ENCODE measurements at regions not wholly inside any gene's neighbourhood (a gene's known extent, or its start where the extent isn't known, plus 50 kb on each side); places are given as distances from the start of the nearest gene placed in this dataset.

DNA sequence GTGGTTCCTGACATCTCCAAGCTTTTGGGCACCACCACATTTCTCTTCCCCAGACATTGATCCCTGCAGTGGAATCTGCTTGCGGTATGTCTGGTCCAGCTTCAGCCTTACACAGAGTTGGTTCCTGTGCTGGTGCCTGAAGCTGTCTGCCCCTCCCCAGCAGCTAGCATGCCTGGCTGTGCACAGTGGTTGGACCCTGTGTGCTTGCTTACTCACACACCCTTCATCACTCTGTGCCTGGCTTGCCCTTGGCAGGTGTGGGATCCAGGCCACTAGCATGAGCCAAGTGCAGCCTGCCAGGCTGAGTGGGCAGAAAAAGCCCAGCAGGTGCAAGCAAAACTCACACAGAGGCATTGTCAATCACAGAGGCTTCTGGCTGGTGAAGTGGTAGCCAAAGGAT lies 473.8 kb downstream of the ACTRT1 start:
- dilution Hi-C loops (cut with HindIII; ENCODE audit: low sequenced_read_pairs, unreplicated experiment) (no loop called here), intact Hi-C loops (cut with micrococcal nuclease) (no loop called here), in situ Hi-C loops (cut with MboI; ENCODE audit: low sequenced_read_pairs) (no loop called here)
- Histone ChIP-seq H2BK15ac (ENCODE audit: low read depth, low read length) (no peak overlapping the region), H3K4me3 (ENCODE audit: insufficient read depth, low read depth, low read length) (no peak overlapping the region), H2AK5ac (ENCODE audit: low read depth, low read length) (no peak overlapping the region), H3K36me3 (ENCODE audit: control insufficient read depth, insufficient read depth, low read length) (no peaks in the 10 kb centered on the region), H3K27ac (ENCODE audit: insufficient read depth, low read length) (no peak overlapping the region), H2AK9ac (replicated peaks; ENCODE audit: low read depth, low read length, poor library complexity) (no peak overlapping the region), H3K4me2 (ENCODE audit: low read depth, low read length) (no peak overlapping the region), H3K27me3 (ENCODE audit: control insufficient read depth, insufficient read depth, low read length) (no peaks in the 10 kb centered on the region), H3K23ac (ENCODE audit: low read depth, low read length) (no peak overlapping the region), H4K20me1 (ENCODE audit: insufficient read depth, low read length) (no peaks in the 10 kb centered on the region), H4K8ac (ENCODE audit: low read depth in 2 of 2, low read length in 2 of 2) (no peak overlapping the region), H3K18ac (ENCODE audit: low read depth, low read length) (no peak overlapping the region), H3K79me1 (ENCODE audit: low read depth in 1 of 2, low read length in 2 of 2) (no peaks in the 10 kb centered on the region), H4K91ac (ENCODE audit: insufficient read depth, low read depth, low read length) (no peak overlapping the region), H3K4ac (ENCODE audit: low read depth, low read length) (no peak overlapping the region), H2BK120ac (ENCODE audit: low read depth, low read length) (no peak overlapping the region), H3K56ac (ENCODE audit: extremely low read depth, insufficient read depth, low read length) (no peak overlapping the region), H4K5ac (ENCODE audit: low read depth, low read length) (no peak overlapping the region), H3K9me3 (ENCODE audit: control insufficient read depth, insufficient read depth, low read length) (peaks cover 6% of the 10 kb centered on the region; the same call in 1 of the 2 replicates), H3K14ac (replicated peaks; ENCODE audit: low read depth, low read length) (no peak overlapping the region), H3K9ac (ENCODE audit: low read depth, low read length) (no peak overlapping the region), H3K4me1 (ENCODE audit: control insufficient read depth, insufficient read depth, low read length) (no peaks in the 10 kb centered on the region), H2AFZ (replicated peaks; ENCODE audit: low read length, poor library complexity) (no peak overlapping the region), H2BK5ac (ENCODE audit: low read depth, low read length, poor library complexity, severe bottlenecking) (no peak overlapping the region), H3K9me1 (ENCODE audit: insufficient read depth, low read length) (no peaks in the 10 kb centered on the region), H2BK20ac (ENCODE audit: low read depth, low read length) (no peak overlapping the region)
- CTCF ChIA-PET = no interaction called here
- POLR2A ChIA-PET (ENCODE audit: unreplicated experiment) = no interaction called here
- no peak for TF ChIP-seq RAD21 (IDR thresholded peaks at IDR 0.05; ENCODE audit: low read length)
- TF ChIP-seq, protein P1, sequence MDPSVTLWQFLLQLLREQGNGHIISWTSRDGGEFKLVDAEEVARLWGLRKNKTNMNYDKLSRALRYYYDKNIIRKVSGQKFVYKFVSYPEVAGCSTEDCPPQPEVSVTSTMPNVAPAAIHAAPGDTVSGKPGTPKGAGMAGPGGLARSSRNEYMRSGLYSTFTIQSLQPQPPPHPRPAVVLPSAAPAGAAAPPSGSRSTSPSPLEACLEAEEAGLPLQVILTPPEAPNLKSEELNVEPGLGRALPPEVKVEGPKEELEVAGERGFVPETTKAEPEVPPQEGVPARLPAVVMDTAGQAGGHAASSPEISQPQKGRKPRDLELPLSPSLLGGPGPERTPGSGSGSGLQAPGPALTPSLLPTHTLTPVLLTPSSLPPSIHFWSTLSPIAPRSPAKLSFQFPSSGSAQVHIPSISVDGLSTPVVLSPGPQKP (IDR thresholded peaks at IDR 0.05; ENCODE audit: borderline replicate concordance, low read depth, low read length) = no peak
- no peak for TF ChIP-seq SMC3 (IDR thresholded peaks at IDR 0.05; ENCODE audit: low read depth, low read length)
- TF ChIP-seq MAZ (IDR thresholded peaks at IDR 0.05; ENCODE audit: borderline replicate concordance, low read depth, low read length) = no peak
- TF ChIP-seq CHD1 (IDR thresholded peaks at IDR 0.05; ENCODE audit: low read depth, low read length) = no peak
- no peak for TF ChIP-seq MXI1 (IDR thresholded peaks at IDR 0.05; ENCODE audit: borderline replicate concordance, low read depth, low read length)
- TF ChIP-seq, protein P2, sequence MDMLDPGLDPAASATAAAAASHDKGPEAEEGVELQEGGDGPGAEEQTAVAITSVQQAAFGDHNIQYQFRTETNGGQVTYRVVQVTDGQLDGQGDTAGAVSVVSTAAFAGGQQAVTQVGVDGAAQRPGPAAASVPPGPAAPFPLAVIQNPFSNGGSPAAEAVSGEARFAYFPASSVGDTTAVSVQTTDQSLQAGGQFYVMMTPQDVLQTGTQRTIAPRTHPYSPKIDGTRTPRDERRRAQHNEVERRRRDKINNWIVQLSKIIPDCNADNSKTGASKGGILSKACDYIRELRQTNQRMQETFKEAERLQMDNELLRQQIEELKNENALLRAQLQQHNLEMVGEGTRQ (IDR thresholded peaks at IDR 0.05; ENCODE audit: low read depth, low read length) = no peak
- no peak for TF ChIP-seq FOS (IDR thresholded peaks at IDR 0.05; ENCODE audit: low read depth, low read length)
- TF ChIP-seq NFE2L2 (IDR thresholded peaks at IDR 0.05; ENCODE audit: low read depth, low read length) = no peak
- TF ChIP-seq POLR2A (IDR thresholded peaks at IDR 0.05; ENCODE audit: low read depth, low read length) = no peak
- no peak for TF ChIP-seq MAFK (IDR thresholded peaks at IDR 0.05; ENCODE audit: low read depth, low read length)
- no peak for TF ChIP-seq RFX5 (IDR thresholded peaks at IDR 0.05; ENCODE audit: low read depth, low read length)
- no peak for TF ChIP-seq BHLHE40 (IDR thresholded peaks at IDR 0.05; ENCODE audit: low read depth, low read length)
- no peak for TF ChIP-seq RCOR1 (IDR thresholded peaks at IDR 0.05; ENCODE audit: insufficient replicate concordance, low read length)
- TF ChIP-seq, protein P3, sequence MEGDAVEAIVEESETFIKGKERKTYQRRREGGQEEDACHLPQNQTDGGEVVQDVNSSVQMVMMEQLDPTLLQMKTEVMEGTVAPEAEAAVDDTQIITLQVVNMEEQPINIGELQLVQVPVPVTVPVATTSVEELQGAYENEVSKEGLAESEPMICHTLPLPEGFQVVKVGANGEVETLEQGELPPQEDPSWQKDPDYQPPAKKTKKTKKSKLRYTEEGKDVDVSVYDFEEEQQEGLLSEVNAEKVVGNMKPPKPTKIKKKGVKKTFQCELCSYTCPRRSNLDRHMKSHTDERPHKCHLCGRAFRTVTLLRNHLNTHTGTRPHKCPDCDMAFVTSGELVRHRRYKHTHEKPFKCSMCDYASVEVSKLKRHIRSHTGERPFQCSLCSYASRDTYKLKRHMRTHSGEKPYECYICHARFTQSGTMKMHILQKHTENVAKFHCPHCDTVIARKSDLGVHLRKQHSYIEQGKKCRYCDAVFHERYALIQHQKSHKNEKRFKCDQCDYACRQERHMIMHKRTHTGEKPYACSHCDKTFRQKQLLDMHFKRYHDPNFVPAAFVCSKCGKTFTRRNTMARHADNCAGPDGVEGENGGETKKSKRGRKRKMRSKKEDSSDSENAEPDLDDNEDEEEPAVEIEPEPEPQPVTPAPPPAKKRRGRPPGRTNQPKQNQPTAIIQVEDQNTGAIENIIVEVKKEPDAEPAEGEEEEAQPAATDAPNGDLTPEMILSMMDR (conservative IDR thresholded peaks at IDR 0.05; ENCODE audit: low read depth, low read length) = no peak
- no CpG with 5 or more reads among the region's 1 CpG for WGBS, 2 experiments (ENCODE audit: extremely low coverage in 2 of 2, insufficient read length in 1 of 2)
- no TSS peak for BruUV-seq (replicated peaks)
- DNase-seq (no peak), ATAC-seq (ENCODE audit: low read depth) (no peak)

Data from IMR-90 (cell line).